Osteoblast (primary cell): ENCODE measurements at regions not wholly inside any gene's neighbourhood (a gene's known extent, or its start where the extent isn't known, plus 50 kb on each side); places are given as distances from the start of the nearest gene placed in this dataset.
"Not testable (repeated sequence)": the region's sequence is repeated elsewhere in the genome, so short reads cannot be mapped to it uniquely, and the experiment has no call there.

Source experiments
- DNase-seq: peaks from one replicate; pipeline ENCODE4 v3.0.0; 2011; ENCODE audit warnings: low spot score, mixed read lengths; ENCODE audit not compliant: insufficient read length; ENCODE audit errors: missing footprints
- H2AFZ ChIP-seq: 2 replicates; pipeline ENCODE4 v1.6.0; 2011; ENCODE audit warnings: mild to moderate bottlenecking, low read length
- H3K27ac ChIP-seq: 2 replicates; pipeline ENCODE4 v1.5.1; 2011; ENCODE audit warnings: mild to moderate bottlenecking, low read depth, low read length, moderate library complexity
- H3K27me3 ChIP-seq: 2 replicates; pipeline ENCODE4 v1.6.0; 2012; ENCODE audit warnings: mild to moderate bottlenecking, control low read depth, inconsistent platforms, low read length, moderate library complexity; ENCODE audit not compliant: insufficient read depth
- H3K36me3 ChIP-seq: 2 replicates; pipeline ENCODE4 v1.5.1; 2011; ENCODE audit warnings: mild to moderate bottlenecking, low read length, control low read depth, moderate library complexity; ENCODE audit not compliant: insufficient read depth
- H3K4me1 ChIP-seq: 2 replicates; pipeline ENCODE4 v1.5.1; 2011; ENCODE audit warnings: mild to moderate bottlenecking, low read length, control low read depth, moderate library complexity; ENCODE audit not compliant: insufficient read depth
- H3K4me2 ChIP-seq: 2 replicates; pipeline ENCODE4 v1.6.0; 2011; ENCODE audit warnings: mild to moderate bottlenecking, low read length; ENCODE audit not compliant: insufficient read depth
- H3K4me3 ChIP-seq: fragments of 200-600 bp; sonication (generic); 3 replicates; pipeline ENCODE4 v1.5.1; 2012; ENCODE audit warnings: mild to moderate bottlenecking, low read length, inconsistent platforms; ENCODE audit not compliant: insufficient read depth
- H3K79me2 ChIP-seq: 2 replicates; pipeline ENCODE4 v1.6.0; 2012; ENCODE audit warnings: mild to moderate bottlenecking, low read length, control low read depth, inconsistent platforms; ENCODE audit not compliant: insufficient read depth
- H3K9me3 ChIP-seq: 2 replicates; pipeline ENCODE4 v1.5.1; 2011; ENCODE audit warnings: low read depth, low read length, control low read depth
- H4K20me1 ChIP-seq: 2 replicates; pipeline ENCODE4 v1.6.0; 2012; ENCODE audit warnings: mild to moderate bottlenecking, low read length, control low read depth; ENCODE audit not compliant: insufficient read depth
- CTCF ChIP-seq: IDR thresholded peaks from 2 replicates; pipeline ENCODE4 v1.5.1; 2011; ENCODE audit warnings: mild to moderate bottlenecking, low read depth, low read length, moderate library complexity; ENCODE audit errors: extremely low read depth

GRCh38 chr3:157856078-157856939, 249.9 kb downstream of the SHOX2 start:
- H3K36me3 ChIP-seq, result no peaks in the 10 kb centered on the region
- no peaks in the 10 kb centered on the region for H3K4me1 ChIP-seq
- H2AFZ ChIP-seq, result no peak overlapping the region
- H3K4me3 ChIP-seq, result no peak overlapping the region
- H3K4me2 ChIP-seq, result no peak overlapping the region
- no peaks in the 10 kb centered on the region for H4K20me1 ChIP-seq
- no peaks in the 10 kb centered on the region for H3K27me3 ChIP-seq
- H3K9me3 ChIP-seq, result no peaks in the 10 kb centered on the region
- H3K27ac ChIP-seq, result no peak overlapping the region
- TF ChIP-seq CTCF, result no peak
- H3K79me2 ChIP-seq, result no peaks in the 10 kb centered on the region
- DNase-seq, result no peak

- not testable (repeated sequence) for H3K79me2 ChIP-seq, H2AFZ ChIP-seq, H3K27ac ChIP-seq, DNase-seq, H3K9me3 ChIP-seq, H3K27me3 ChIP-seq, H3K4me2 ChIP-seq, H4K20me1 ChIP-seq, H3K4me3 ChIP-seq, H3K36me3 ChIP-seq, H3K4me1 ChIP-seq
Observed at GRCh38 chr3:157845839-157846238, 260.4 kb downstream of the SHOX2 start.

- no peak for TF ChIP-seq CTCF
- no peaks in the 10 kb centered on the region for H3K4me1 ChIP-seq
- no peaks in the 10 kb centered on the region for H3K36me3 ChIP-seq
- no peak overlapping the region for H2AFZ ChIP-seq
- H3K4me2 ChIP-seq, result no peak overlapping the region
- H3K9me3 ChIP-seq, result no peaks in the 10 kb centered on the region
- H3K27me3 ChIP-seq, result no peaks in the 10 kb centered on the region
- no peaks in the 10 kb centered on the region for H3K79me2 ChIP-seq
- no peak overlapping the region for H3K27ac ChIP-seq
- DNase-seq, result no peak
- no peak overlapping the region for H3K4me3 ChIP-seq
- no peaks in the 10 kb centered on the region for H4K20me1 ChIP-seq
Observed at GRCh38 chr3:157844800-157845565, 261.2 kb downstream of the SHOX2 start.

GRCh38 chr3:157844216-157844615, 262.0 kb downstream of the SHOX2 start:
- no peak overlapping the region for H2AFZ ChIP-seq

More at GRCh38 chr3:157844216-157844615, 262.0 kb downstream of the SHOX2 start:
- no peak overlapping the region for H3K27ac ChIP-seq
- no peak for TF ChIP-seq CTCF
- H3K79me2 ChIP-seq, result no peaks in the 10 kb centered on the region
- no peaks in the 10 kb centered on the region for H3K4me1 ChIP-seq
- H3K4me2 ChIP-seq, result no peak overlapping the region
- H3K4me3 ChIP-seq, result no peak overlapping the region
- no peak for DNase-seq
- H4K20me1 ChIP-seq, result no peaks in the 10 kb centered on the region
- no peaks in the 10 kb centered on the region for H3K36me3 ChIP-seq
- H3K27me3 ChIP-seq, result no peaks in the 10 kb centered on the region
- H3K9me3 ChIP-seq, result no peaks in the 10 kb centered on the region
